Spleen (tissue), 11 donors: ENCODE measurements at regions not wholly inside any gene's neighbourhood (a gene's known extent, or its start where the extent isn't known, plus 50 kb on each side); places are given as distances from the start of the nearest gene placed in this dataset.

Experiments used
- DNase-seq: peaks from one replicate; pipeline ENCODE4 v3.0.0-alpha.2; 2020
- H3K27ac ChIP-seq, 8 donors: fragments of 200-600 bp; sonication (generic) in 7 of 8; 1 replicate in 4 of 8; 2 replicates in 4 of 8; pipeline versions ENCODE4 v1.5.0 to v1.8.0; 2016 to 2021; ENCODE audit warnings: inconsistent platforms in 4 of 8, mild to moderate bottlenecking in 4 of 8, moderate library complexity in 1 of 8
- H3K27me3 ChIP-seq, 7 donors: fragments of 200-600 bp; sonication (generic) in 6 of 7; replicated peaks in 1 of 7; 1 replicate in 4 of 7; 2 replicates in 3 of 7; pipeline versions ENCODE4 v1.5.0 to v1.8.0; 2016 to 2021; ENCODE audit warnings: inconsistent platforms in 3 of 7, mild to moderate bottlenecking in 1 of 7
- H3K36me3 ChIP-seq, 6 donors: fragments of 200-600 bp; sonication (generic) in 5 of 6; 1 replicate in 4 of 6; 2 replicates in 2 of 6; pipeline versions ENCODE4 v1.5.0 to v1.8.0; 2016 to 2021; ENCODE audit warnings: inconsistent platforms in 2 of 6
- H3K4me1 ChIP-seq, 6 donors: fragments of 200-600 bp; sonication (generic) in 5 of 6; 1 replicate in 3 of 6; 2 replicates in 3 of 6; pipeline versions ENCODE4 v1.5.0 to v1.8.0; 2016 to 2021; ENCODE audit warnings: inconsistent platforms in 3 of 6
- H3K4me3 ChIP-seq, 8 donors: fragments of 200-600 bp; sonication (generic) in 7 of 8; 1 replicate in 4 of 8; 2 replicates in 4 of 8; pipeline versions ENCODE4 v1.5.0 to v1.8.0; 2016 to 2021; ENCODE audit warnings: inconsistent platforms in 4 of 8, mild to moderate bottlenecking in 4 of 8, moderate library complexity in 2 of 8
- H3K9me3 ChIP-seq, 8 donors: fragments of 200-600 bp; sonication (generic) in 7 of 8; 1 replicate in 4 of 8; 2 replicates in 4 of 8; pipeline versions ENCODE4 v1.5.0 to v1.8.0; 2016 to 2021; ENCODE audit warnings: inconsistent platforms in 4 of 8
- POLR2A ChIP-seq, 3 donors: fragments of 450-650 bp; IDR thresholded peaks; one replicate each; pipeline ENCODE4 v1.5.1; 2017; ENCODE audit warnings: antibody characterized with exemption in 3 of 3, mild to moderate bottlenecking in 1 of 3
- POLR2AphosphoS5 ChIP-seq, 3 donors: sonication (generic); formaldehyde crosslinking; IDR thresholded peaks; one replicate each; pipeline ENCODE4 v1.5.1; 2017; ENCODE audit warnings: antibody characterized with exemption in 3 of 3
- WGBS, 5 donors: extraction: QIAGEN DNeasy Blood & Tissue Kit in 3 of 5; methylation state at CpG; one replicate each; pipeline versions ENCODE4 v1.1.5 to v1.1.7; 2013 to 2018; 5-methylcytosine and 5-hydroxymethylcytosine counted together
- intact Hi-C: fragments of 100-400 bp; cut with DNase I; formaldehyde crosslinking; loops from one replicate; pipeline ENCODE4 v1.15.0; 2023; ENCODE audit warnings: low total_unique reads
- TF ChIP-seq, protein P1 (sequence below), 11 experiments: fragments of 200-600 bp in 7 of 11; fragments of 450-650 bp in 4 of 11; sonication (generic) in 4 of 11; IDR thresholded peaks in 8 of 11; conservative IDR thresholded peaks in 3 of 11; 1 replicate in 7 of 11; 2 replicates in 4 of 11; pipeline versions ENCODE4 v1.4.0 to v1.8.0; 2016 to 2021; ENCODE audit warnings: antibody characterized with exemption in 11 of 11, inconsistent platforms in 4 of 11, mild to moderate bottlenecking in 1 of 11
- donor health status: healthy with polysubstance abuse.
- donor health status: DM: no; HTN: no; CAD: no; lungs with moderate emphysema.
- donor health status: DM: no; HTN: no; CAD: no.
- donor health status: Bipolar disorder and iron deficiency.
- donor health status: healthy.
- donor health status: DM: no; HTN: no; CAD: no.
- donor health status: DM: yes; HTN: yes; CAD: no.

DNA sequence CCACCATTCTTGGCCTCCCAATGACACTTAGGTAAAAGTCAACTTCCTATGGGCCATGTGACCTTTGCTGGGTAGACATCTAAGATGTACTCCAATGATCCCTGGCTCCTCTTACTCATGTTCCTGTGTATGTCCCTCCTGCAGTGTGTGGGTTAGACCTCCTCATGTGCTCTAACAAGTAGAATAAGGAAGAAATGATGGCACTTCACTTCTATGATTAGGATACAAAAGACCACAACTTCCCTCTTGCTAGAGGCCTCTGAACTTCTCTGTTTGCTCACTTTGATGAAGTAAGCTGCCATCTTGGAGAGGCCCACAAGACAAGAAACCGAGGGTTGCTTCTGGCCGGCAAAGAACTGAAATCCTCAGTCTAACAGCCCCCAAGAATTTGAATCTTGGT lies 131.8 kb downstream of the TAF11L14 start:
- no peaks in the 10 kb centered on the region for H3K4me1 ChIP-seq
- intact Hi-C loops: no loop called here
- no peaks in the 10 kb centered on the region for H3K9me3 ChIP-seq
- TF ChIP-seq, protein P1, sequence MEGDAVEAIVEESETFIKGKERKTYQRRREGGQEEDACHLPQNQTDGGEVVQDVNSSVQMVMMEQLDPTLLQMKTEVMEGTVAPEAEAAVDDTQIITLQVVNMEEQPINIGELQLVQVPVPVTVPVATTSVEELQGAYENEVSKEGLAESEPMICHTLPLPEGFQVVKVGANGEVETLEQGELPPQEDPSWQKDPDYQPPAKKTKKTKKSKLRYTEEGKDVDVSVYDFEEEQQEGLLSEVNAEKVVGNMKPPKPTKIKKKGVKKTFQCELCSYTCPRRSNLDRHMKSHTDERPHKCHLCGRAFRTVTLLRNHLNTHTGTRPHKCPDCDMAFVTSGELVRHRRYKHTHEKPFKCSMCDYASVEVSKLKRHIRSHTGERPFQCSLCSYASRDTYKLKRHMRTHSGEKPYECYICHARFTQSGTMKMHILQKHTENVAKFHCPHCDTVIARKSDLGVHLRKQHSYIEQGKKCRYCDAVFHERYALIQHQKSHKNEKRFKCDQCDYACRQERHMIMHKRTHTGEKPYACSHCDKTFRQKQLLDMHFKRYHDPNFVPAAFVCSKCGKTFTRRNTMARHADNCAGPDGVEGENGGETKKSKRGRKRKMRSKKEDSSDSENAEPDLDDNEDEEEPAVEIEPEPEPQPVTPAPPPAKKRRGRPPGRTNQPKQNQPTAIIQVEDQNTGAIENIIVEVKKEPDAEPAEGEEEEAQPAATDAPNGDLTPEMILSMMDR (IDR thresholded peaks at IDR 0.05 in 8 of 11, conservative IDR thresholded peaks at IDR 0.05 in 3 of 11): no peak
- TF ChIP-seq POLR2AphosphoS5 (IDR thresholded peaks at IDR 0.05): no peak
- no peak for TF ChIP-seq POLR2A (IDR thresholded peaks at IDR 0.05)
- H3K27ac ChIP-seq: no peak overlapping the region
- no peaks in the 10 kb centered on the region for H3K36me3 ChIP-seq
- 78 to 90% (median 87%) methylated on average over 2 of the region's 2 CpGs for WGBS, 5 donors
- H3K27me3 ChIP-seq: no peaks in the 10 kb centered on the region
- no peak overlapping the region for H3K4me3 ChIP-seq
- no peak for DNase-seq

DNA sequence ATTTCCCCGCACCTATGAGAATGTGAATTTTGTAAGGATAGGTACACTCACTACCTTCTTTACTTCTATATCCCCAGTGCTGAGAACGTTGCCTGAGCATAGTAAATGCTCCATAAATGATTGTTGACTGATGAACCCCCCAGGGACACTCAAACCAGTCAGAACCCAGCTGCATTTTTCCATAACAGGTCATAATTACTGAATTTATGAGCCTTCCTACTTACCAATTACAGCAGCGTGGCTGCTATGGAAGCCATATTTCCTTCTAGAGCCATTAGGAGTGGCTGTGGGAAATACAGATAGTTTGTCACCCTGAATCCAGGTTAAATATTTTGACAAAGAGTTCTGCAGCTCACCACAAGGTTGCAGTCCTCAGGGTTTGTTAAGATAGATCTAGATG lies 135.0 kb downstream of the TAF11L14 start:
- peaks cover 0 to 6% (median 0%) of the 10 kb centered on the region in 8 donors for H3K9me3 ChIP-seq
- no peak overlapping the region for H3K27ac ChIP-seq
- WGBS, 5 donors: 74 to 80% (median 76%) methylated on average over 3 of the region's 3 CpGs
- no peaks in the 10 kb centered on the region for H3K4me1 ChIP-seq
- H3K4me3 ChIP-seq: no peak overlapping the region
- intact Hi-C loops: no loop called here
- TF ChIP-seq, protein P1 (IDR thresholded peaks at IDR 0.05 in 8 of 11, conservative IDR thresholded peaks at IDR 0.05 in 3 of 11): no peak
- TF ChIP-seq POLR2AphosphoS5 (IDR thresholded peaks at IDR 0.05) (no peak), POLR2A (IDR thresholded peaks at IDR 0.05) (no peak)
- DNase-seq: no peak
- H3K36me3 ChIP-seq: no peaks in the 10 kb centered on the region
- no peaks in the 10 kb centered on the region for H3K27me3 ChIP-seq

DNA sequence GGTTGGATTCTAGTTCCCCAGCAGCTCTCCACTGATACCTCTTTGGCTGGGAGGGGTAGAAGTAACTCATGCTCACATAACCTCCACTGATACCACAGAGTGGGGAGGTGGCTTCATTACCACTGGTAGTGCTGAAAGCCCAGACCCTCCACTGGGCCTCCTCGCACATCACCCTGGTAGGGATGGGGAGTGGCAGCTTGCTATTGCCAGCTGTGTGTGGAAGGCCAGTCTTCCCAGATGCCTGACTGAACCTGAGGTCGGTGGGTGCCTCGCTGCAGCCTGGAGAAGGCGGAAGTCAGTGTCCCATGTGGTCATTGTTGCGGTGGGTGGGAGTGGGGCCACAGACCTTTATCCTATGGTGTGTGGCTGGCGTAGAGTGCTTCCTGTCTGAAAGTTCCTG lies 138.0 kb downstream of the TAF11L14 start:
- intact Hi-C loops: no loop called here
- Histone ChIP-seq H3K4me3 (no peak overlapping the region), H3K36me3 (no peaks in the 10 kb centered on the region), H3K4me1 (no peaks in the 10 kb centered on the region), H3K27me3 (no peaks in the 10 kb centered on the region), H3K9me3 (peaks cover 0 to 8% (median 0%) of the 10 kb centered on the region in 8 donors), H3K27ac (no peak overlapping the region)
- no peak for TF ChIP-seq POLR2A (IDR thresholded peaks at IDR 0.05)
- no peak for TF ChIP-seq POLR2AphosphoS5 (IDR thresholded peaks at IDR 0.05)
- TF ChIP-seq, protein P1 (IDR thresholded peaks at IDR 0.05 in 8 of 11, conservative IDR thresholded peaks at IDR 0.05 in 3 of 11): no peak
- WGBS, 5 donors: 87 to 97% (median 95%) methylated on average over 6 of the region's 6 CpGs
- DNase-seq: no peak

DNA sequence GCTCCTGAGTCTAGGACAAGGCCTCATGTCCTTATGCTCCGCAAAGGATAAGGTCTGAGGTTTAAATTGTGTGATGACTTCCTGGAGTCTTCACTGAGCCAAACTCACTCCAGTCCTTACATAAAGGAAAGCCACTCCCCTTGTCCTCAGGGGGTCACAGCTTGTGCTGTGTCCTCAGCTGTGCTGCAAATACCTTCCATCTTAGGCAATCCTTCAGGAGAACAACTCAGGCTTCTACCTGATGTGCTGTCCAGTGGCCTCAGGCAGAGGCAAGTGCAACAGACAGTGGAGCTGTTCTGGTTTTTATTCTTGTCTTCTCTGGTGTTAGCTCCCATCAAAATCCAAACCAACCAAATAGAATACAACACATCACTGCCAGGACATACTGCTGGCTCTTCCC lies 151.5 kb downstream of the TAF11L14 start:
- Histone ChIP-seq H3K4me3 (no peak overlapping the region), H3K9me3 (no peaks in the 10 kb centered on the region), H3K27ac (no peak overlapping the region), H3K4me1 (no peaks in the 10 kb centered on the region), H3K36me3 (no peaks in the 10 kb centered on the region), H3K27me3 (no peaks in the 10 kb centered on the region)
- TF ChIP-seq POLR2AphosphoS5 (IDR thresholded peaks at IDR 0.05) (no peak), POLR2A (IDR thresholded peaks at IDR 0.05) (no peak)
- TF ChIP-seq, protein P1 (IDR thresholded peaks at IDR 0.05 in 8 of 11, conservative IDR thresholded peaks at IDR 0.05 in 3 of 11): no peak
- no peak for DNase-seq
- intact Hi-C loops: no loop called here
- WGBS, 5 donors: 81 to 92% (median 88%) methylated on average over 1 of the region's 1 CpG
